HG03354 (cell line): ENCODE measurements at regions not wholly inside any gene's neighbourhood (a gene's known extent, or its start where the extent isn't known, plus 50 kb on each side); places are given as distances from the start of the nearest gene placed in this dataset.

Source experiments
- ATAC-seq: cut with Tn5 transposase; IDR thresholded peaks from one replicate; pipeline ENCODE4 v1.9.1; 2021; ENCODE audit warnings: mild to moderate bottlenecking; ENCODE audit not compliant: unreplicated experiment, poor library complexity, severe bottlenecking

DNA sequence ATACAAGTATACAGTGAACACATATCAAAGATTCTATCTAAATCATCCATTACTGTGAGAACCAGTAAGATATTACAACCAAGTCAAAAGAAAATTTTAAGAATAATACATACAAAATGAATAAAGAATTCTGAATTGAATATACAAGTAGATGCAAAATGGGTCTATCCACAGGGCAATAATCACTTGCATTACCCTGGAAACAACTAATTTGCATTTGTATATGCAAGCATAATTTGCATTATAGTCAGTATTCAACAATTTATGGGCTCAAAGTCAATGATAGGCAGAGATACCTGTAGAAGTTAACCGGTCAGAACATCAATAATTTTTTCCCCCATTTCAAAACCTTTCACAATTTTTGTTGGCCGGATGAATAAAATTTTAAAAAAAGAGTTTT, 512.2 kb upstream of the ALCAM start:
- no peak for ATAC-seq

- no peak for ATAC-seq
Observed at GRCh38 chr3:104855702-104856101, 511.0 kb upstream of the ALCAM start.

DNA sequence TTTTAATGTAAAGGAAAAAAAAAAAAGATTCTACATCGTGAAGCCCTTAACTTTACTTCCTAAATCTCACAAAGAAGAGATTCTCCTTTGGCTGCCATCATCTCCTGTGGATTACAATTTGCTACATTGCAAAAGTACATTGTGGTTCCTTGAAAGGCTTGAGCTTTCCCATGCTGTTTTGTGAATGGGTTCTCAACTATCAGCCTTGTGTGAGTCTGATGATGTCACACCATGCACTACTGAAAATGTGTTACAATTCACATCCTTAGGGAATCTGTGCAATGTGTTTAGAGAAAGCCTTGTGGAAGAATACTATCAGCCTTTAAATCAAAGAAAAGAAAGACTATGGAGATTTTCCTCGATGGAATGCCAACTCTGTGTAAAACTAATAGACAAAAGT, 510.0 kb upstream of the ALCAM start:
- no peak for ATAC-seq

DNA sequence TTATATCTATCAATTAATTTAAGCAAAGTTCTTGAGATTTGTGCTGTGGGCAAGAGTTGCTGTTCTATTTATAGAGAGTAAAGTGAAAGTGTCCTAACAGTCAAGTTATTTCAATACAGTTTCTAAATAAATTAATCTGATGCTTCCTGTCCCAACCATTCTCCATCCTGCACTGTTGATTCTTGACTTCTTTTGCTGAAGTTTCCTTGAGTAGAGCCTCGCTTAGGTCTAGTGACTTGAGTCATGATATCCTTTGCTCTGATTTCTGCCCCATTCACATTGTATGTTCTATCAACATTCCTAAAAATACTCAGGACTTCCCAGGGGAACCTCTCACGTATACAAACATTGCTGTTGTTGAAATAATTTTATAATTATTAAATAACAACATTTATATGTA, 498.4 kb upstream of the ALCAM start:
- ATAC-seq, result no peak

DNA sequence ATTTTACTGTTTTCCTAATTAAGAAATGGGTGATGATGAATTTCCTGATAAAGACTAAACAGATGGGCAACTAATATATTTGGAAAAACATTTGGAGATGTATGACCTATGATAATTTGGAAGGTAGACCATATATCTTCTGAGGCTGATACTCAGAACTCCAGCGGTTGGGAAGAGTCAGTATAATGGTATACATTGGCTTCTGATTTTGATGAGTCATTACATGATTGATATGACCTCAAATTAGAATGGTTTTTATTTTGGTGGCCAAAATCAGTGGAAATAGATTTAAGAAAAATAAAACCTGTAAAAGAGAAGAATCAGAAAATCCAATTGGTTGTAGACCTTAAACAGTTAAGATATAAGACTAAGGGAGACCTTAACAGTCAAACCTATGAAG, 496.4 kb upstream of the ALCAM start:
- ATAC-seq, result no peak

DNA sequence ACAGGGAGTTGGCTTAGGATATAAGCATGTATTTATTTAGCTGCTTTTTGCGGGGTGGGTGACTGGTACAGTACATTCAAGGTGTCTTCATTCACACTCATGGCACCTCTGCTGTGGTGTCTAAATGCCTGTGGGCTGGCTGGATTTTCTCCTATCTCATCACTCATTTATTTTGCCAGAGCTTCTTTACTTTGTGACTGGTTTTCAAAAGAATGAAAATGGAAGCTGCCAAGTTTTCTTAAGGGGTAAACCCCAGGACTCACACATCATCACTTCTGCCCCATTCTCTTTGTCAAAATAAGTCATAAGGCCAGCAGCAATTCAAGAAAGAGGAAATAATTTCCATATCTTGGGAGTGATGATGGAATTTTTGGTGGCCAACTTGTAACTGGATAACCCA, 493.4 kb upstream of the ALCAM start:
- ATAC-seq, result no peak

- ATAC-seq, result no peak
Observed at GRCh38 chr3:104878395-104878794, 488.3 kb upstream of the ALCAM start.

DNA sequence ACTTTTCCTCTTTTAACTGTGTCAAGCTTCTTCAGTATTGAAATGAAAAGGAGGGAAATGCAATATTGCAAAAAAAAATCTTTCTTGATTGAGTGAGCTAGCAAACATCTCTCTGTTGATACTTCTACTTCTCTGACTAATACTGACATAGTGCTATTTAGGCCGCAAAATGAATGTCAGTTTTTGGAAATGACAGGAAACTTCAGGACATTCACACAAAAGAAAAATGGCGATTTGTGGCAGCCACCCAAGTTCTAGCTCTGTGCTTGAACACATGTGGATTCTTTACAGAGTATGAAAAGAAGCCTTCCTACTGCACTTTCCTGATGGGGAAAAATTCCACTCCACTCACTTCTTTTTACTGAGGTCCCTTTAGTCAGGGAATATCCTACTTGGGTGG, 486.8 kb upstream of the ALCAM start:
- no peak for ATAC-seq

- ATAC-seq, result peak; percentile 69
Observed at GRCh38 chr3:104885214-104885814, 481.4 kb upstream of the ALCAM start.

GRCh38 chr3:104886220-104886995, 480.3 kb upstream of the ALCAM start:
- ATAC-seq, result no peak

- ATAC-seq, result no peak
Observed at GRCh38 chr3:104887069-104887468, 479.6 kb upstream of the ALCAM start.

DNA sequence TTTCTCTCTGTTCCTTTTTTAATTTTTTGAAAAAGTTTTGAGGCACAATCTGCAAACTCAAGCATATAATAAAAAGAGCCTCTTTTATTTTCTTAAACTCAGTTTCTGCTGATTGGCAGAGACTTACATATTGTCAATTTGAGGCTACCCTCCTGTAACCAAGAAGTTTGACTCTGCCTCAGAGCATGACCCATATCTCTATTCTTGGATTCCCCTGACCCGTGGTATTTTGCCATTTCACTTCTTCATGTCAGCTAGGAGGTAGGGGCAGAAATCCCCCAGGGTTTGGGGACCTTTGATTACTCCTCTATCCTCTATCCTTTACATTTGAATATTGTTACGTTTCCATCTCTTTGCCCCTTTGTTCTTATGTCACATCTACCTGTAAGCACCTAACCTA, 479.1 kb upstream of the ALCAM start:
- no peak for ATAC-seq

DNA sequence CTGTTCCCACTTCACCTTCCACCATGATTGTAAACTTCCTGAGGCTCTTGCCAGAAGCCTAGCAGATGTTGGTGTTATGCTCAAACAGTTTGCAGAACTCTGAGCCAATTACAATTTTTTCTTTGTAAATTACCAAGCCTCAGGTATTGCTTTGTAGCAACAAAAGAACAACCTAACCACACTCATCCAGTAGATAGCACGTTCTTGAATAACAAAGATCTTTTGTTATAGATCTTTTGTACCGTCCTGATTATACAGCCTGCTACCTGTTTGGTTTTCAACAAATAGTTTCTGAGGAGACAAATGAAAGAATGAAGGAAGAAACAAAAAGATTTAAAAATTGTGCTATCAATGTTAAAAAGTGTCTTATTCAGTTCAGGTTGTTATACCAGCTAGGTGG, 474.7 kb upstream of the ALCAM start:
- no peak for ATAC-seq

DNA sequence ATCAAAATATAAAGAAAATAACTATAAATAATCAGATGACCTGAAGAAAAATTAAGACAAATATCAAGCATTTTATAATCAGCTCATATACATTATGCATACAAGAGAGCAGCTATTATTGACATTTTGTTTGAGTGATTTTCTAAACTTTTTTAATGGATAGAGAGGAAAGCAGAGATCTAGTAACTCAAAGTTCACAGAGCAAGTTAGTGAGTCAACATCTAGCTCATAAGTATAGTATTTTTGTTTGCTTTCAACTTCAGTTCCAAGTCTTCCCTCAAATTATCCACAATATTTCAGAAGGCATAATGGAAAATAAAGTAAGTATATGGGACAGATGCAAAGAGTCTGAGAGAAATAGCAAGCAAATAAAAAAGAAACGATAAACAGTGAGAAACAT, 470.1 kb upstream of the ALCAM start:
- no peak for ATAC-seq

DNA sequence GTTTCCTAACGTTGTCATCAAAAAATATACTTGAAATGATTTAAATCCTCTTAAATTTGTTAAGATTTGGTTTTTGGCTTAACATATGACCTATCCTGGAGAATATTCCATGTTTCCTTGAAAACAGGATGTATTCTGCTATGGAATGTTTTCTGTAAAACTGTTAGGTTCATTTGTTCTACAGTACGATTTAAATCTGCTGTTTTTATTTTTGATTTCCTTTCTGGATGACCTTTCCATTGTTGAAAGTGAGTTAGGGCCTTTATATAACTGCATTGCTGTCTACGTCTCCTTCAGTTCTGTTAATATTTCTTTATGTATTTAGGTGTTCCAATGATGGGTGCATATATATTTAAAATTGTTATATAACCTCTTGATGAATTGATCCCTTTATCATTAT, 465.3 kb upstream of the ALCAM start:
- ATAC-seq, result no peak

DNA sequence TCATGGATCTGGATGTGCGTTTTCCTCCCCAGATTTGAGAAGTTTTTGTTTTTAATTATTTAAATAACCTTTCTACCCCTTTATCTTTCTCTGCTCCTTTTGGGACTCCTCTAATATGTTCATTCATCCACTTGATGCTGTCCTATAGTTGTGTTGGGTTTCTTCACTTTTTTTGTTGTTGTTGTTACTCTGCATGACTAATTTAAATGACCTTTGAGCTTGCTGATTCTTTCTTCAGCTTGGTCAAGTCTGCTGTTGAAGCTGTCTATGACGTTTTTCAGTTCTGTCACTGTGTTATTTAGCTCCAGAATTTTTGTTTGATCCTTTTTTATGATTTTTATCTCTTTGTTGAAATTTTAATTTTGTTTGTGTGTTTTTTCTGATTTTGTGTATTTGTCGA, 463.6 kb upstream of the ALCAM start:
- ATAC-seq, result no peak

GRCh38 chr3:104906001-104906639, 460.6 kb upstream of the ALCAM start:
- ATAC-seq, result no peak

DNA sequence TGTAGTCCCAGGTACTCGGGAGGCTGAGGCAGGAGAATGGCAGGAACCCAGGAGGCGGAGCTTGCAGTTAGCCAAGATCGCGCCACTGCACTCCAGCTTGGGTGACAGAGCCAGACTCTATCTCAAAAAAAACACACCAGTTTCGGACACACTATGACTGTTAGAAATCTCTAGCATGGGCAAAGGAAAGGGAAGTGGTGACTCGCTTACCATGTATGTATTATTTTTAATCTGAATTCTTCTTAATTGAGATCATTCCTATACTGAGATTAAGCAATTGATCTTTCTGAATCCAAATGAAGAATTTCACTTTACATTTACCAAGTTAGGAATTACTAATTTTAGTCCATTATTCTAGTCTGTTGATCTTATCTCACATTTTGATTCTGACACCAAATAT, 459.2 kb upstream of the ALCAM start:
- no peak for ATAC-seq

DNA sequence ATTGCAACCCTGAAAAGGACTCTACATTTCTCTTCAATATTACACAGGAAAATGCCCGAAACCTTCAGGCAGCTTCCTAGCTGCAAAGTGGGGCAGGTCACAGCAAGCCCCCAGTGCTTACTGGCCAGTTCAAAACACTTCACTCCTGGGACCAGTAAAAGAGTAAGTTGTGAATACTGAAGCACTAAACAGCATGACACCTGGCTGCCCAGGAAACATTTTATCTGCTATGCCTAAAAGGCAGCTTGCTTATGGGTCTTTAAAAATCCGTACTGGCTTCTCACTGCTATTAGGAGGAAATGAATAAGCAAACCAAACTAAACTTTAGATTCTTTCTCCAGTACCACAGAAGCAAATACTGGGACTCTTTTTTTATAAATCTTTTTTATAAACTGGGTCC, 457.9 kb upstream of the ALCAM start:
- no peak for ATAC-seq

DNA sequence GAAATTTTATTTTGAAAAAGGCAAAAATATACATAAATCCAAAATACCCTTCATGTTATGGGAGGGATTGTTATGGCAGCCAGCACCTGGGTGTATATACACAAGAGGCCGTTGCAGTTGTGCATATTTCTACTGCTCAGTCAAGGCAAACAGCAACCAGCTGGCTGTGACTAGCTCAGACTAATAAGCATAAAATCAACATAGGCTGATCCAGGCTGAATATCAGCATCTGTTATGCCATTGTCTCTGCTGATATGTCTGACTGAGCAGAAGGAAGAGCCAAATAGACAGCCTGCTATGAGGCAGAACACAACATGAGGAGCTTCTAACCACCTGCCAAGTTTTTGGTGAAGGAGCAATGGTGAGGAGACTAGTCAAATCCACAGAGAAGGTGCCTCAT, 457.5 kb upstream of the ALCAM start:
- no peak for ATAC-seq

DNA sequence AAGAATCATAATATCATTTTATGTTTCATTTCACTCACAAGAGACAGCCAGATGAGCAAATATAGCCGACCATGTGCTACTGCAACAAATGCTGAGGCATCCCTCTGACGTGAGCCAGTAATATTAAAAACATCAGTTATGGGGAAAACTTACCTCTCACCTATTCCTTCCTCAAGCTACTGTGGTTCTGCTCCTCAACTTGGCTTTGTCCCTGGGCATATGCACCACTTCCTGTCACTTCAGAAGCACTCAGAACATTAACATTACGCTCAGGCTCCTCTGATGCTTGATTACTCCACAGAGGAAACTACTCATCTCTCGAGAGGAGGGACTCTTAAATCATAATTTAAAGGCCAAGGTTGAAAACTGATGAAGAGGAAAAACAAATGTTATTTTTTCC, 457.0 kb upstream of the ALCAM start:
- no peak for ATAC-seq
